GM21529 (cell line): ENCODE measurements at regions not wholly inside any gene's neighbourhood (a gene's known extent, or its start where the extent isn't known, plus 50 kb on each side); places are given as distances from the start of the nearest gene placed in this dataset.

ENCODE experiments used
- ATAC-seq: cut with Tn5 transposase; IDR thresholded peaks from one replicate; pipeline ENCODE4 v1.9.1; 2021; ENCODE audit not compliant: unreplicated experiment

- ATAC-seq, result no peak
These were observed 83.6 kb upstream of the NCAM1 start for GRCh38 chr11:112877581-112877980.

- ATAC-seq, result no peak
These were observed 83.1 kb upstream of the NCAM1 start for GRCh38 chr11:112878033-112878601.

DNA sequence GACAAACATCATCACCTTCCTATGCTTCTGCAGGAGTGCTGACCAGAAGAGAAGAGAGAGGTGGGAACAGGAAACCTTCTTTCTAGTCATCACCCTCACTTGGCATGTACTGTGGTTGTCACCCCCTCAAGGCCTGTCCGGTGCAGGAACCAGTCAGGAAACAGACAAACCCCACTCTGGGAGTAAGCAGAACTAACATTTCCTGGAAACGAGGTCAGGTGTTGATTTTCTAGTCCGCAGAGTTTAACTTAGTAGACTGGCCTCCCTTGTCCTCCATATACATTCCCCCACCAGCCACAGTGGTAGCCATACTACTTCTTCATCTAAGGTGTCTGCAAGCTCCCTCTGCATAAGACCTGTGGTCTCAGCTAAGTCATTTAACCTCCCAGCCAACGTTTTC lies 80.7 kb upstream of the NCAM1 start:
- no peak for ATAC-seq

DNA sequence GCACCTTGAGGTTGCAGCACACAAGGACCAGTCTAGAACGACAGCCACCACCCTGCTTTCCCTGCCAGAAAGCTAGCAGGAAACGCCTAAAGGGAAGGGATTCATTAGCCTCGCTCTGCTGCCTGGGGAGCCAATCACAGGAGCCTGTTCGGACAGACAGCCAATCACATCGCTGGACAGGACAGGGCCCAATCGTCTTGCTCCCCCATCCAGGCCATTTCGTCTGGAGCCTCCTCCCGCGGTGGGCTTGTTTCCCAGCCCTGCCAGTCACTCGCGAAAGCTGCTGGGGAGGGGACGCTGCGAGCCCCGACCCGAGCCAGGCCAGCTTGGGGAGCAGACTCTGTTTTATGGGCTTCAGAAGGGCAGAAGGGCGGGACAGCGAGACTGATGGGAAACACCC lies 79.8 kb upstream of the NCAM1 start:
- no peak for ATAC-seq

DNA sequence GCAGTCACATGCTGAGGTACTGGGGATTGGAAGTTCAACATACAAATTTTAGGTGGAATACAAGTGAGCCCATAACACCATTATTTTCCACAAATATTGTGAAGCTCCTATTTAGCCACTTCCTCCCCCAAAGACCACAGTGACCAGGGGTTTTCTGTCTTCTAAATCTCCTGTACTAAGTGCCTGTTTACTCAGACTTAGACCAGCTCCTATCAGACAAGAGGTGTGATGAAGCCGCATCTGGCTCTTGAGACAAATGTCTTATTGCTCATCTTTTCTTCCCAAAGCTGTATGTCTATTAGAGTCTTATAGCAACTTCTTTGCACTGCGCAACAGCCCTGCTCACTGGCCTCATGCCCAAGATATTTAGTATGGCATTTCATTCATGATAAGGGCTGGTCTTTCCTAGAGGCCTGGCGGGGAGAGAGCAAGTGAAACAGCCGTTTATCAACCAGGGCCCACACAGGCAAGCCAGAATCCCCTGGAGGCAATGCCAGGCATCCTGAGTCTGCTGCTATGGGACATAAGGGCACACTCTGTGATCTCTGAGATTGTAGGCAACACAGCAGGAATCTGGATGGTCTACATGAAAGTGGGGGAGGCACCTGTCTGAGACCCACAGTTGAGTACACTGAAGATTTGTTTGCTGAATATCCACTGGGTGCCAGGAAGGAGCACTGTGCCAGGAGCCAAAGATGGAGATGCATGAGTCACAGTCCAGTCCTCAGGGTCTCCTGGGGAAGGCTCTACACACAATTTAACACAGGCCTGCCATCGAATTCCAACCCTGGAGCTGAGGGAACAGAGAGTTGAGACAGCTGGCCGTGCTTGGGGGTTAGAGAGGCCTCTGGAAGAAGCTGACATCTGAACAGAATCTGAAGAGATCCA lies 78.5 kb upstream of the NCAM1 start:
- ATAC-seq, result no peak

- no peak for ATAC-seq
These were observed 77.0 kb upstream of the NCAM1 start for GRCh38 chr11:112884012-112884767.

GRCh38 chr11:112885744-112886433 lies 75.3 kb upstream of the NCAM1 start:
- ATAC-seq, result no peak

- ATAC-seq, result no peak
These were observed 74.5 kb upstream of the NCAM1 start for GRCh38 chr11:112886434-112887370.

GRCh38 chr11:112889446-112889845 lies 71.8 kb upstream of the NCAM1 start:
- no peak for ATAC-seq

DNA sequence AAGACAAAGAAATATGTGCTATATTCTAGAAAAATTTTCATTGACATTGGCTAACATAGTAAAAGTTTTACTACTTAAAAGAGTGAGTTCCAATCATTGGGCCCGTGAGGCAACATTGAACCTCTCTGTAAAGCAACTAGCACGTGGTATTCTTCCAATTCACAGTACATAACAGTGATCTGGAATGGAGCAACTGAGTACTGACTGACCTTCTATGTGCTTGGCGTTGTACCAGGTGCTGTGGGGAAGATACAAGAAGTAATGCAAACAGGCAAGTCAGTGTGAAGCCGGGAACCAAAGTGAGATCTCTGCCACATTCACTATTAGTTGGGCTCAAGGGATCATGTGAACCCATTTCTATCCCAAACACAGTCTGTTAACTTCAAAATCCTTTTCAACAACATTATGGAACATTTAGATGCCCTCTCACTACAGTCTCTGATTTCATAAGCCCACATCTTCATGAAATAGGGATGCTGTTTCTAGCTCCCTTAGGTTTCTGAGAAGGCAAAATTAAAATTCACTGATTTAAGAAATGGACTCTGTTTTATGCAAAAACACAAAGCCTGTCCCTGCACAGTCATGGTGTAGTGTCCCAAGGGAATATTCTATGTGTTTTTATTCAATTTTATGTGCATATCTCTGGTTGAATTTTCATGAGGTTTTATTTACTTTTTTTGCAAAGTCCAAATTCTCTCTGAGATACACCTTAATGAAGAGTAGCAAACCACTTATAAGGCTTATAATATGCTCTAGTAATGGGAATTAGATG lies 61.8 kb upstream of the NCAM1 start:
- no peak for ATAC-seq

GRCh38 chr11:112901924-112902323 lies 59.3 kb upstream of the NCAM1 start:
- no peak for ATAC-seq

GRCh38 chr11:112902361-112903011 lies 58.7 kb upstream of the NCAM1 start:
- ATAC-seq, result no peak

DNA sequence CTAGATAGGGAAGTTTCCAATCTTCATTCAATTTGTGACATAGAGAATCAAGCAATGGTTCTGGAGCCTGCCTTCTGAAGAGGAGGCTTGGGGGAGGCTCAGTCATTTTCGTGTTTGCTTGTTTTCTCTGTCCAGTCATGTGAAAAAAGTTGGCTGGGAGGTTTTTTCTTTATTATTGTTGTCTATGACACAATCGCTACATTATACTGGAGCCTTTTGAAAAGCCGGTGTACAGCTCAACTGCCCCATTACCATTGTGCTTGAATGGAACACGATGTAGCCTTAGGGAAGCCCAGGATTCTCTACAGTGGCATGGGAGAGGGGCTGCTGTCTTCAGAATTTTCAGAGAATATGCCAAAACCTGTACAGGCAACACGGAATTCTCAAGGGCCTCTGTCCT lies 57.9 kb upstream of the NCAM1 start:
- no peak for ATAC-seq

- no peak for ATAC-seq
These were observed 50.1 kb upstream of the NCAM1 start for GRCh38 chr11:112911124-112911523.
